GM13976 (cell line): ENCODE measurements at regions not wholly inside any gene's neighbourhood (a gene's known extent, or its start where the extent isn't known, plus 50 kb on each side); places are given as distances from the start of the nearest gene placed in this dataset.

ENCODE experiments used
- DNase-seq: peaks from one replicate; pipeline ENCODE4 v3.0.0; 2012; ENCODE audit warnings: low spot score
- CTCF ChIP-seq: IDR thresholded peaks from 2 replicates; pipeline ENCODE4 v1.5.1; 2012; ENCODE audit warnings: borderline replicate concordance, mild to moderate bottlenecking; ENCODE audit not compliant: insufficient read depth; ENCODE audit errors: extremely low read depth, missing control alignments, control extremely low read depth
- in situ Hi-C: fragments of 300-500 bp; cut with MboI; formaldehyde crosslinking; loops from one replicate; pipeline ENCODE4 v1.12.0; 2022; ENCODE audit warnings: low sequenced_read_pairs, mixed read lengths, inconsistent platforms; ENCODE audit not compliant: unreplicated experiment

GRCh38 chrX:10062980-10063379 is 93.8 kb upstream of the CLCN4 start:
- in situ Hi-C loops: no loop called here
- TF ChIP-seq CTCF: no peak
- DNase-seq: no peak

GRCh38 chrX:10064736-10065135 is 92.0 kb upstream of the CLCN4 start:
- in situ Hi-C loops: no loop called here
- DNase-seq: no peak
- TF ChIP-seq CTCF: no peak

- no peak for TF ChIP-seq CTCF
- no peak for DNase-seq
- in situ Hi-C loops: no loop called here
Observed at GRCh38 chrX:10070714-10071436, 85.9 kb upstream of the CLCN4 start.

GRCh38 chrX:10071451-10072144 is 85.2 kb upstream of the CLCN4 start:
- no peak for DNase-seq
- in situ Hi-C loops: no loop called here
- no peak for TF ChIP-seq CTCF

- DNase-seq: no peak
- no peak for TF ChIP-seq CTCF
- in situ Hi-C loops: no loop called here
Observed at GRCh38 chrX:10072786-10073568, 83.8 kb upstream of the CLCN4 start.

- in situ Hi-C loops: no loop called here
- TF ChIP-seq CTCF: no peak
- no peak for DNase-seq
Observed at GRCh38 chrX:10073671-10074070, 83.1 kb upstream of the CLCN4 start.
